ENCODE measurements at regions not wholly inside any gene's neighbourhood (a gene's known extent, or its start where the extent isn't known, plus 50 kb on each side); places are given as distances from the start of the nearest gene placed in this dataset.

GRCh38 chr16:62620275-62620674 is 584.0 kb upstream of the CDH8 start:
- no peak for DNase-seq (ENCODE audit: low read depth)
- no peak overlapping the region for H3K4me3 ChIP-seq (ENCODE audit: low read depth, low read length)
- no peak for TF ChIP-seq CTCF (conservative IDR thresholded peaks at IDR 0.05; ENCODE audit: low read depth, low read length)

- no peak overlapping the region for H3K4me3 ChIP-seq (ENCODE audit: low read depth, low read length)
- no peak for DNase-seq (ENCODE audit: low read depth)
- no peak for TF ChIP-seq CTCF (conservative IDR thresholded peaks at IDR 0.05; ENCODE audit: low read depth, low read length)
These were observed 579.3 kb upstream of the CDH8 start for GRCh38 chr16:62615526-62615925.

GRCh38 chr16:62610291-62610690 is 574.1 kb upstream of the CDH8 start:
- DNase-seq (ENCODE audit: low read depth), result no peak
- H3K4me3 ChIP-seq (ENCODE audit: low read depth, low read length), result no peak overlapping the region

GRCh38 chr16:62602790-62603189 is 566.6 kb upstream of the CDH8 start:
- no peak for TF ChIP-seq CTCF (conservative IDR thresholded peaks at IDR 0.05; ENCODE audit: low read depth, low read length)
- DNase-seq (ENCODE audit: low read depth), result no peak
- no peak overlapping the region for H3K4me3 ChIP-seq (ENCODE audit: low read depth, low read length)

More at GRCh38 chr16:62610291-62610690, 574.1 kb upstream of the CDH8 start:
- no peak for TF ChIP-seq CTCF (conservative IDR thresholded peaks at IDR 0.05; ENCODE audit: low read depth, low read length)

GRCh38 chr16:62597875-62598274 is 561.6 kb upstream of the CDH8 start:
- no peak overlapping the region for H3K4me3 ChIP-seq (ENCODE audit: low read depth, low read length)
- DNase-seq (ENCODE audit: low read depth), result no peak
- TF ChIP-seq CTCF (conservative IDR thresholded peaks at IDR 0.05; ENCODE audit: low read depth, low read length), result no peak

- no peak for TF ChIP-seq CTCF (conservative IDR thresholded peaks at IDR 0.05; ENCODE audit: low read depth, low read length)
- no peak for DNase-seq (ENCODE audit: low read depth)
- no peak overlapping the region for H3K4me3 ChIP-seq (ENCODE audit: low read depth, low read length)
These were observed 560.3 kb upstream of the CDH8 start for GRCh38 chr16:62596584-62596983.

GRCh38 chr16:62596125-62596524 is 559.9 kb upstream of the CDH8 start:
- no peak overlapping the region for H3K4me3 ChIP-seq (ENCODE audit: low read depth, low read length)
- no peak for TF ChIP-seq CTCF (conservative IDR thresholded peaks at IDR 0.05; ENCODE audit: low read depth, low read length)
- DNase-seq (ENCODE audit: low read depth), result no peak
